ENCODE measurements at regions not wholly inside any gene's neighbourhood (a gene's known extent, or its start where the extent isn't known, plus 50 kb on each side); places are given as distances from the start of the nearest gene placed in this dataset.
"Not testable (repeated sequence)": the region's sequence is repeated elsewhere in the genome, so short reads cannot be mapped to it uniquely, and the experiment has no call there.

DNA sequence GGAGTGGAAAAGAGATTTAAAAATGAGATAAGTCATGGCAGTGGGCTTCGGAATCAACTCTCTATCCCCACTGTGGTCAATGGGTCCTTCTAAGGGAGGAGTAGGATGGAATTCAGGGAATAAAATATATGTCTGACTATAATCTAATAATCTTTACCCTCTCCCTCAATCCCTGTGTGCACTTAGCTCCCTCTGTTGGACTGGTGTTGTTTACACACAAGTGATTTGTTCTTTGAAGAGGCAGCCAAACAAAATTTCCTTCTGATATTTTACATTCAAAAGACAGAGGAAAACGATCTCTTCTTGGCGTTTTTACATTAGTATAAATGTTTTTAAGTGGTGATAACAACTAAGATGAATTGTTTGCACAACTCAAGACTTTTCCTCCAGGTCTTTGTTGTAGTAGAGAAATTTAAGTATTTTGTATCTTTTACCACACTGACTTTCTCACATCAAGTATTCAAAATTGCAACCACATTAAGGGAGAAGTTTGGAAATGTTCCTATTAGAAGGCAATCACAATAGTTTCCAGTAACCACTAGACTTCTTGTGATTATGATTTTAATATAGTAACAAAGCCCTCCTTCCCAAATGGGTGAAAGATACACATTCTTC, 317.8 kb downstream of the CENPW start:
- no peak for DNase-seq (ENCODE audit: low spot score)
- intact Hi-C loops (cut with DNase I) = no loop called here

DNA sequence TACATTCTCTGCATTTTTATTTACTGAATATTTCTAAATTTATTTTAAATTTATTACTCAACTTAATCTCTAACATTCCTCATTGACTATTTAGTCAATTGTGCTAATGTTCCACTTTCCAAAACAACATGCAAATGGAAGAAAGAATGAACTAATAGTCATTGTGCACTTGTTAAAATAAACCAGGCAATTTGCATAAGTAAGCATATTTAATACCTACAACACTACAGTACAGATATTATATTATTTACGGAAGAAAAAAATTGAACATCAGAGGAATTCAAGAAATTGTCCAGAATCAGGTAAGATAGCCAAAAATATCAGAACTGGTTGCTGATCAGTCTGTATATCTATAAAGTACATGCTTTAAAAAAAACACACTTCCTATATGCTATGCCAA, 320.5 kb downstream of the CENPW start:
- DNase-seq (ENCODE audit: low spot score) = no peak
- intact Hi-C loops (cut with DNase I) = loop anchor here in 1 of 2 donors (10.0 kb wide), 1 partner anchor 1716 kb away; no protein-coding TSS in a partner anchor

DNA sequence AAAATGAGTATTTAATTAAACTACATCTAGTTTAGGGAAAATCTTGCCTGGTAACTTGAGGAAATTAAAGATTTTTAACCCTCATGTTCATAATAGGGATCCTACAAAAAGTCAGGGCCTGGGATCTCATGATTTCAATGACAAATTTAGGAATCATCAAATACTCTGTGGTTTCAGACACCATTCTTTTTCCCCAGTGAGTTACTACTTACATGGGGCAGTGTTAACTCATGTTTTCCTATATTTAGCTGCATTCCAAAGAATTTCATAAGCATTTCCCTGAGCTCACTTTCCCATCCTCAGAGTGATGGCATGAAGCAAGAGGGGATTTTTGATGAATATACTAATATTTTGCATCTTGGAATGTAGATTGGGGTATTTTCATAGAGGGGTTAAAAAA, 321.7 kb downstream of the CENPW start:
- no peak for DNase-seq (ENCODE audit: low spot score)
- intact Hi-C loops (cut with DNase I) = loop anchor here in 1 of 2 donors (10.0 kb wide), 1 partner anchor 1717 kb away; no protein-coding TSS in a partner anchor

DNA sequence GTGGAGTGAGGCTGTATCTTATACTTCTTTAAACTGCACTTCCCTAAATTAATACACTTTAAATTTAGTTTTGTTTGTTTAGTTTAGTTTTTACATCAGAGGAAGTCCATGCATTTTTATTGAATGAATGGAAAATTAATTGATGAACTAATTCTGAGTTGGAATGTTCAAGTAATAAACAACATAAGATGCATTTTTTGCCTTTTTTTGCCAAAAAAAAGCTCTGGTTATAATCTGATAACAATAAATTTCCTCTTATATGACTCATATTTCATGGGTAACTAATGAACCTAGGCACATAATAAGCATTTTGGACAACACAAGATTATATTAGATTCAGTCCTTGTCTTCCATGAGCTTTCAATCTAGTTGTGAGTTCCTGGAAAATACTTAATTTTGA, 323.1 kb downstream of the CENPW start:
- intact Hi-C loops (cut with DNase I) = loop anchor here in 1 of 2 donors (10.0 kb wide), 1 partner anchor 1718 kb away; no protein-coding TSS in a partner anchor
- DNase-seq (ENCODE audit: low spot score) = no peak

DNA sequence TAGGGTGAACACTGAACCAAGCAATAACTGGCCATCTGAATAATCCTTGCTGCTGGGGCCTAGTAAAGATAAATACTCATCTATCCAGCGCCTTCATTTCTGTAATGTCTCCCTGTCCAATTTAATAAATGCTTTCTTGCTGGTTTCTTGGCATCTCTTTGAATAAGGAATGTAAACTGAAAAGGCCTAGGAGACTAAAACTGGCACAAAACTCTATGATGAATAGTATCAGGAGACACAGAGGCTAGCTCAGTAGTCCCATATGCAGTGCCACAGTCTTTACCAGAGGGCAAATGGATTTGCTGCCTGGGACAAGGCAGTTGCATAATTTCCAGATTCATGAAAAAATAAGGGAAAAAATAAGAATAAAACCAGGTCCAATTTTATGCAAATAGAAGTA, 324.4 kb downstream of the CENPW start:
- DNase-seq (ENCODE audit: low spot score) = no peak
- intact Hi-C loops (cut with DNase I) = loop anchor here in 1 of 2 donors (10.0 kb wide), 1 partner anchor 1719 kb away; no protein-coding TSS in a partner anchor

DNA sequence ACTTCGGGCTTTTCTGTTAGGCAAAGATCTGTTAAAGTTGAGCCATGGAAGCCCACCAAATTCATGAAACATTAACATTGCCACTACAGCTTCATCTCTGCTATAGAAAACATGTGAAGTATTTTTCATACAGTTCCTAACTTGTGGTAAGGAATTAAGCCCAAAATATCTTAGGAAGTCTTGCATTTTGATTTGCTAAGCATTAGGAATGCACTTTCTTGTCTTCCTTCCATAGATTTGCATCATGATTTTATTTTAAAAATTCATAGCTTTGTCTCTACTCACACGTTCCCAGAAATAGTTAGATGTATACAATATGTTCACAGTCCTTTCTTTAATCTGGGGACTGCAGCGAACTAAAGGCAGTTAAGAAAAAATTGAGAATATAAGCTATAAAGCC, 325.6 kb downstream of the CENPW start:
- intact Hi-C loops (cut with DNase I) = loop anchor here in 1 of 2 donors (10.0 kb wide), 1 partner anchor 1721 kb away; no protein-coding TSS in a partner anchor

DNA sequence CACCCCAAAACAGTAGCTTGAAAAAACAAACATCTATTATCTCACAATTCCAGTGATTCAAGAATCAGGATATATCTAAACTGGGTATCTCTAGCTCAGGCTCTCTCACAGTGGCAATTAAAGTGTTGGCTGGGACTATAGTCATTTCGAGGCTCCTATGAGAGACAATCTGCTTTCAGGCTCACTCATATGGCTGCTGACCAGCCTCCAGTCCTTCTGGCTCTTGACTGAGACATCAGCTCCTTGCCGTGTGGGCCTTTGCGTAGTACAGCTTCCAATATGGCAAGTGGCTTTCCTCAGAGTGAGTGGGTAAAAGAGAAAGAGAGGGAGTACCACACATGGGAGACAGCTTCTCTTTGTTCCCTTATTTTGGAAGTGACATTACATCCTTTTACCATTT, 327.2 kb downstream of the CENPW start:
- intact Hi-C loops (cut with DNase I) = loop anchor here in 1 of 2 donors (10.0 kb wide), 1 partner anchor 1722 kb away; no protein-coding TSS in a partner anchor
- no peak for DNase-seq (ENCODE audit: low spot score)

More for the DNA sequence above, 325.6 kb downstream of the CENPW start:
- DNase-seq (ENCODE audit: low spot score) = no peak

DNA sequence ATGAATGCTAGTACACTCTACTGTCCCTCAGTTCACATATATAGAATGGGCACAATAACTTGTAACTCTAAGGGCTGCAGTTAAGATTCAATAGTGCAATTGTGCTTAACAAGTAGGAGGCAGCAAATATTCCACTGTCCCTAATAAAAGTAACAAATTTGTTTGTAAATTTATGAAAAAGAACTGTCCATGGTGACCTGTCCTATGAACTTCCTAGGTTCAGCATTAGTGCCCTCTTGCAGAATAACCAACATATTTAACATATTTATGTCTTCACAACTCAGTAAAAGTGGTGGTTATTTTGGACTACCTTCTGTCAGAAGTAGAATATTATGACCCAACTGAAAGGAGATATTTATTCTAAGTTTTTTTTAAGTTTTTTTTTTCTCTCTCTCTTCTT, 327.8 kb downstream of the CENPW start:
- no peak for DNase-seq (ENCODE audit: low spot score)
- intact Hi-C loops (cut with DNase I) = loop anchor here in 1 of 2 donors (10.0 kb wide), 1 partner anchor 1723 kb away; no protein-coding TSS in a partner anchor

DNA sequence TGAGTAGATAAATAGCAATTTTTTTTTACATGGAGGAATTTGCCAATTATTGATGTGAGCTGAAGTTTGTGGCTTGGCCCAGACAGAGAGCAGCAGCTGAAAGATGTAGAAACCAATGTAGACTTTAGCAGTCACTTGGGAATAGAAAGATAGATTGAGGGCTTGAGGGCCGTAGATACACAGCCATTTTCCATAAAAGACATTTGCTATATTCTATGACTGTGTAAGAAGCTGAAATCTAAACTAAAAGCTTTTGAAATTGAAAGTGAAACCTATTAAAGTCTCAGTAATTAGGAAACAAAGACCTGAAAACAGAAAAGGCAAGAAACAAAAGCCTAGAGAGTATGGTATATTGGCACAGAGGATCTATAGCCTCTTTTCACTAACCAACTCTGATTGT, 332.7 kb downstream of the CENPW start:
- no peak for DNase-seq (ENCODE audit: low spot score)
- intact Hi-C loops (cut with DNase I) = no loop called here

DNA sequence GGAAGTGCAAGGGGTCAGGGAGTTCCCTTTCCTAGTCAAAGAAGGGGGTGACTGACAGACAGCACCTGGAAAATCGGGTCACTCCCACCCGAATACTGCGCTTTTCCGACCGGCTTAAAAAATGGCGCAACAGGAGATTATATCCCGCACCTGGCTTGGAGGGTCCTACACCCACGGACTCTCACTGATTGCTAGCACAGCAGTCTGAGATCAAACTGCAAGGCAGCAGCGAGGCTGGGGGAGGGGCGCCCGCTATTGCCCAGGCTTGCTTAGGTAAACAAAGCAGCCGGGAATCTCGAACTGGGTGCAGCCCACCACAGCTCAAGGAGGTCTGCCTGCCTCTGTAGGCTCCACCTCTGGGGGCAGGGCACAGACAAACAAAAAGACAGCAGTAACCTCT, 333.8 kb downstream of the CENPW start:
- DNase-seq (ENCODE audit: low spot score); intact Hi-C loops (cut with DNase I): not testable (repeated sequence)

DNA sequence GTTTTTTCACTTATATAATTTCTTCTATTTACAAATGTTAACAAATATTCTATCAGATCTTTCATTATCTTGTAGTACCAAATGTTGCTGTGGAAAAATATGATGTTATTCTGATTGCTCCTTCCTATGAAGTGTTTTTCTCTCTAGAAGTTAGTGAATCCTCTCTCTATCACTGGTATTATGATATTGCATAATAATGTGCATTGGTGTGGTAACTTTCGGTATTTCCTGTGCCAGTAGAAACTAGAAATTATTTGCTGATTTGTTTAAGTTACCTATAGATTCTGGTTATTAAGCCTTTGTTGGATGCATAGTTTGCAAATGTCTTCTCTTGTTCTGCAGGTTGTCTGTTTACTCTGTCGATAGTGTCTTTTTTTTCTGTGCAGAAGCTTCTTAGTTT, 342.5 kb downstream of the CENPW start:
- intact Hi-C loops (cut with DNase I) = no loop called here

DNA sequence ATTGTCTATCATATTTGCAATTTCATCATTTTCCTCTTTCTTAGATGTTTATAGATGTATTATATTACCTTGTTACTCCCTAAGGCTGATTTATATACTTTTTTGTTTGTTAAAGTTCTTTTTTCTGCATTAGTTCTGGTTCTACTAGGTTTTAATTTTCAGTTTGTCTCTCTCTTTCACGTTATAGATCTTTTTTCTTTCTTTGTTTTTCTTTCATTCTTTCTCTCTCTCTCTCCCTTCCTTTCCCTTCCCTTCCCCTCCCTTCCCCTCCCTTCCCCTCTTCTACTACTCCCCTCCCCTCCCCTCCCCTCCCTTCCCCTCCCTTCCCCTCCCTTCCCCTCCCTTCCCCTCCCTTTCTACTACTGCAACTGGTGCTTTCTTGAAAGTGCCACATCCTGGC, 345.3 kb downstream of the CENPW start:
- no peak for DNase-seq (ENCODE audit: low spot score)
- intact Hi-C loops (cut with DNase I) = no loop called here

More for the DNA sequence above, 342.5 kb downstream of the CENPW start:
- no peak for DNase-seq (ENCODE audit: low spot score)

DNA sequence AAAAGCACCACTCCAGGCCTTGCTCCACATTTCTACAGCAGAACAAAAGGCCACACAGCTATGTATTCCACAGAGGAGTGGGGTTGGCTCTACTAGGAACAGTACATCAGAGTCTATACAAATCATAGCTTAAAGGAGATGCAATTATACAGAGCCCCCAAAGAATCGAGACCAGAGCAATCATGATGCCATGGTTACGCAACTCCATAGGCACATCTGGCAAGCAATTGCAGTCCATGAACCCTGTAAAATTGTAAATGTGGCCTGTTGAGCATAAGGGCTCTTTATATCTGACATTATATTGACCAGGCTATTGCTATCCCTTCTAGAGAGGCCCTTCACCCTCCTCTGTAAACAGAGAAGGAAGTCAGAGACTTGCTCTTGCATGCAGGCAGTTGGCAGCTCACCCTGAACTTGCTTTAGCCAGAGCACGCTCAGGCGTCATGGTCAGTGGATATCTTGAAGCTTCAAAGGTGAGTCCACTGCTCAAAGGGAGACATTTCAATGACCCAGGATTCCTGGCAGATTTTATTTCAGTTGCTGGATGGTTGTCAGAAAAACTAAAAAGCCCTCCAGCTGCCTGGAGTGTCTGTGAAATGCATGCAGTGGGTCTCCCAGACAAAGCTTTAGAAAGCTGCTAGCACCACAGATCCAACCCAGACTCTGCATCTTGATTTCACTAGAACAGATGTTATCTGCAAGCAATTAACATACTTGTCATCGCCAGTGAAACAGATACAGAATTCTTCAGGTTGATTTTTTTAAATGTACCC, 357.2 kb downstream of the CENPW start:
- intact Hi-C loops (cut with DNase I) = no loop called here

DNA sequence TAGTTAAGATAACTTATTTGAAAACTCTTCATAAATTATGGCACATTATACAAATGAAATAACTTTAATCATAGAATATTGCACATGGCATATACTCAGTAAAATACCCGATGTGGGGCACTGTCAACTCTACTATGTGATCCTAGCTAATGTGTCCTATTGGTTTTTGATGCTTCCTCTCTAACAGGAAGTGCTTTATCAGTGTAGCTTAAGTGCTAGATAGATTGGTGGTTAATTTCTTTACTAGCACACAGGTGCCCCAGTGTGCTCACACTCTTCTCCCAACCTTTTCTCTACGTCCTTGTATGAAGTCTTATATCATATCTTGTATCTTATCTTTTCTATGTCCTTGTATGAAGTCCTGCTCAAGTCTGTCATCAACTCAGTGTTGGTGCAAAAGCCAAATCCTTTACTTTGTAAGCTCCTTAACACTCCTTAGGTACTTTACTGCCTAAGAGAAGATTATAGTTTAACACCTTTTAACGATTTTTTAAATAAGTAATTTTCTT, 358.9 kb downstream of the CENPW start:
- intact Hi-C loops (cut with DNase I) = no loop called here
- DNase-seq (ENCODE audit: low spot score) = no peak

More for the DNA sequence above, 357.2 kb downstream of the CENPW start:
- no peak for DNase-seq (ENCODE audit: low spot score)

DNA sequence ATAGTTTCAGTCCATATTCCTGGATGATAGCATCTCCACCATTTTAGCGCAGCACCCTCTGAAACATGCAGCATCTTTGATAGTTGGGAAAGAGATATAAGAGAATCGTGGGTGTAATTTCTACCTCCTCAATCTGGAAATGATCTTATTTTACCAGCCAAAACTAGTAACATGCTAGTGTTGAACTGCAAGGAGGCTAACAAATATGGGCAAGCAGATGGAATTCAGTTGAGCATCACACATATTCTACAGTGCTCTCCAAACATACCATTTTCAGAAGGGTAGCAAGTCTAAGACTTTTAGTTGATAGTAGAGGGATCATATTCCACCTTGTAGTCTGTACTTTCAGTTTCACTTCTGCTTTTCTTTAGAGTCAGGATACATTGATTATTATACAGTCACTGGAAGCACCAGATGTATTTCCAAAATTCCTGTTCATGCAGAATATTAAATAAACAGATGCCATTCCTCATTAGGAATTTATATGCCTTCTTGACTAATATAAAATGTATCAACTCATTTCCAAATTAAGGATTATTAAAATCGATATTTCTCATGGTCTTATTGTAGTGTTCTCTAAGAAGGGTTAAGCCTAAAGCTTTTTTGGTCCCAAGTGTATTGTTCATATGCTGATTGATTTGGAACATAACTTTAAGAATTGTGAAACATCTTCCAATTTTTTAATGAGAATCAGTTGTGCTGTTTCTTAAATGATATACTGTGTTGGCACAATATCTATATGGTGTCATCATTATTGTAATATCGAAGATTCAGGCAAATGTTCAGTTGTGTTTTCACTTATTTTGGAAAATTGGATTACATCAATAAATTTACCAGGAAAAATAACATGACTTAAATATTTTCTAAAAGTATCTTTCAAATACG, 362.0 kb downstream of the CENPW start:
- no peak for DNase-seq (ENCODE audit: low spot score)
- intact Hi-C loops (cut with DNase I) = no loop called here

DNA sequence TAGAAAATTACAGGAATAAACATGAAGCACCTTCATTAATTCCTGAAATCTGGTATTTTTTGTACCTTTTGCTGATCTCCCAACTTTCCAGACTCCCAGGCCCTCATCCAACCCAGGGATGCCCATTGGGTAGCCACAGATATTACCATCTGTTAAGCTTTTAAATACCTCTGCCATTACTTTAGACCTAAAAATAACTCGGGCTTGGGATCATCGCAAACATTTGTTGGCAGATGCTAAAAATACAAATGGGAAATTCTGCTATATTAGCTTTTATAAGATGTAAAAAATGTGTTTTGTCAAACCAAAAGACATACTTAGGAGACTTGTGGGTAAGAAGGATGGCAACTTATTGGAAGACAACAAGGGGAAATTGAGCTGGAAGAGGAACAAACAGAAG, 376.1 kb downstream of the CENPW start:
- DNase-seq (ENCODE audit: low spot score) = no peak

DNA sequence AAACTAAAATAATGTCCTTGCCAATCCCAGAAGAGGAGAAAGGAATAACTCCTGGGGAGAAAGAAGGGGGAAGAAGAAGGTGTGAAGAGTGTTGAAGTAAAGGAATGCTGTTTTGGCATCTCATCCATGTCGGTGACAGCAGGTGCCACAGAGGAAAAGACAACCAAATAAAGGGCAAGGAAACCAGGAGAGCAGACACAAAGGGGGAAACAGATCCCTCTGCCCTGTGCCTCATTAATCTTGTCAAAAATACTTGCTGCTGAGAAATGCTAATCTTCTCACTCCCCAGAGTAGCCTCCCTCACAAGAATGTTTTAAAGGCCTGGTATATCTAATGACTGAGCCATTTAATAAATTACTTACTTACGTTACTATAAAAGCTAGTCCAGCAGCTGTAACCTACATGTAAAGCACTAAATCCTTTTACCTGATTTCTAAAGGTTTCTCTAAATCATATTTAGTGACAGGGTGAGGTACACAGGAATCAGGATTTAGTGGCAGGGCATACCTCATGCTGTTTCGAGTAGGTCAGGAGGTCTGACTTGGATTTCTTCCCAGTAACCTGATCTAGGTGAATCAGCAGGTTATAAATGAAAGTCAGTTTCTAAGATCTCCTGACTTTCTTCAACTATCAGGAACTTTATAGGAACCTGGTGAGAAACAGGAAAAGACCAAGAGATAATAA, 377.1 kb downstream of the CENPW start:
- intact Hi-C loops (cut with DNase I) = no loop called here
- DNase-seq (ENCODE audit: low spot score) = no peak

More for the DNA sequence above, 376.1 kb downstream of the CENPW start:
- intact Hi-C loops (cut with DNase I) = no loop called here

DNA sequence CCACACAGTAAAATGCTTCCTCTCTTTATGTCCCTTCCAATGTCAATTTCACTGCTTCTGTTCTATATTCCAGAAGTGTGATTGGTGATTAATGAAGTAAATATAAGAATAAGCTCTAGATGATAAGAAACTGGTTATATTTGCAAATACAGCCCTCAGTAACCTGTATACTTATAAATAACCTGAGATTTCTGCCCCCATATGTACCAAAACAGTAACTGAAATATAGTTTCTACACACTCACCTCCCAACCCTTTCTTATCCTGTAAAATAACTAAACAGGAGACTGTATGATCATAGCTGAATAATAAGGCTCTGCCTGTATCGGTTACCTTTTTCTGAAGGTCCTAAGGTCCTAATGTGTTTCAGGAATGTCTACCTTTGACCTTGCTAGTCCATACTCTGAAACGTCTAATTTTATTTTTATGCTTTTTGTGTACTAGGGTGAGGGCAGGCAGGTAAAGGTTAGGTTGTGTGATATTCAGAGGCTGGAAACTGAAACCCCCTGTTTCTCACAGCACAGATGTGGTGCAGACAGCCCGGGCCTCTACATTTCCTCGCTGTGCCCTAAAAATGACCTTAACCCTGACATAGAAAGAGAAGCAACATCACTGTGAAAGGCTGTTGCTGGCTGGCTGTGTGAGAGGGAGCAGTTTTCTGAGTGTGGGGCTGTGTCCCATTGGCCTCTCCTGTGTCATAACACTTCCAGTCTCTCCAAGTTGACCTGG, 378.8 kb downstream of the CENPW start:
- intact Hi-C loops (cut with DNase I) = no loop called here
- DNase-seq (ENCODE audit: low spot score) = no peak

Data from posterior vena cava (tissue), 2 donors.